Vagina (tissue), 2 donors: ENCODE measurements at regions not wholly inside any gene's neighbourhood (a gene's known extent, or its start where the extent isn't known, plus 50 kb on each side); places are given as distances from the start of the nearest gene placed in this dataset.
A peak's percentile ranks its signal among the peaks of the same experiment; 100 is the strongest.

Experiments used
- DNase-seq, 2 donors: peaks; one replicate each; pipeline ENCODE4 v3.0.0-alpha.2; 2017; ENCODE audit errors: extremely low spot score in 2 of 2
- H3K27ac ChIP-seq: fragments of 200-600 bp; sonication (generic); one replicate; pipeline ENCODE4 v1.5.1; 2019
- H3K27me3 ChIP-seq: fragments of 200-600 bp; sonication (generic); one replicate; pipeline ENCODE4 v1.5.1; 2019
- H3K36me3 ChIP-seq, 2 donors: fragments of 200-600 bp; sonication (generic); one replicate each; pipeline ENCODE4 v1.5.1; 2017 to 2019
- H3K4me1 ChIP-seq: fragments of 200-600 bp; sonication (generic); one replicate; pipeline ENCODE4 v1.5.1; 2019
- H3K4me3 ChIP-seq, 2 donors: fragments of 200-600 bp; sonication (generic); 1 replicate in 1 of 2; 2 replicates in 1 of 2; pipeline ENCODE4 v1.5.1; 2016 to 2019
- H3K9me3 ChIP-seq: fragments of 200-600 bp; sonication (generic); one replicate; pipeline ENCODE4 v1.5.1; 2019
- POLR2A ChIP-seq, 2 donors: fragments of 450-650 bp; IDR thresholded peaks; one replicate each; pipeline ENCODE4 v1.6.1; 2017; ENCODE audit warnings: antibody characterized with exemption in 2 of 2, mild to moderate bottlenecking in 2 of 2, moderate library complexity in 2 of 2
- POLR2AphosphoS5 ChIP-seq, 2 donors: sonication (generic); formaldehyde crosslinking; IDR thresholded peaks; one replicate each; pipeline ENCODE4 v1.9.0; 2017; ENCODE audit warnings: antibody characterized with exemption in 2 of 2, mild to moderate bottlenecking in 2 of 2, low read depth in 1 of 2; ENCODE audit not compliant: insufficient read depth in 1 of 2
- intact Hi-C: fragments of 100-400 bp; cut with DNase I; formaldehyde crosslinking; loops from one replicate; pipeline ENCODE4 v1.15.1; 2023
- TF ChIP-seq, protein P1 (sequence below), 3 experiments: fragments of 450-650 bp in 2 of 3; fragments of 200-600 bp in 1 of 3; sonication (generic) in 1 of 3; IDR thresholded peaks; one replicate each; pipeline ENCODE4 v1.5.1; 2017 to 2019; ENCODE audit warnings: antibody characterized with exemption in 3 of 3, mild to moderate bottlenecking in 2 of 3, moderate library complexity in 2 of 3

- peaks cover 47% of the 10 kb centered on the region for H3K4me1 ChIP-seq
- no peaks in the 10 kb centered on the region for H3K36me3 ChIP-seq
- intact Hi-C loops: no loop called here
- TF ChIP-seq POLR2AphosphoS5 (IDR thresholded peaks at IDR 0.05; ENCODE audit: insufficient read depth in 1 of 2, low read depth in 1 of 2): no peak
- TF ChIP-seq POLR2A (IDR thresholded peaks at IDR 0.05): no peak
- TF ChIP-seq, protein P1, sequence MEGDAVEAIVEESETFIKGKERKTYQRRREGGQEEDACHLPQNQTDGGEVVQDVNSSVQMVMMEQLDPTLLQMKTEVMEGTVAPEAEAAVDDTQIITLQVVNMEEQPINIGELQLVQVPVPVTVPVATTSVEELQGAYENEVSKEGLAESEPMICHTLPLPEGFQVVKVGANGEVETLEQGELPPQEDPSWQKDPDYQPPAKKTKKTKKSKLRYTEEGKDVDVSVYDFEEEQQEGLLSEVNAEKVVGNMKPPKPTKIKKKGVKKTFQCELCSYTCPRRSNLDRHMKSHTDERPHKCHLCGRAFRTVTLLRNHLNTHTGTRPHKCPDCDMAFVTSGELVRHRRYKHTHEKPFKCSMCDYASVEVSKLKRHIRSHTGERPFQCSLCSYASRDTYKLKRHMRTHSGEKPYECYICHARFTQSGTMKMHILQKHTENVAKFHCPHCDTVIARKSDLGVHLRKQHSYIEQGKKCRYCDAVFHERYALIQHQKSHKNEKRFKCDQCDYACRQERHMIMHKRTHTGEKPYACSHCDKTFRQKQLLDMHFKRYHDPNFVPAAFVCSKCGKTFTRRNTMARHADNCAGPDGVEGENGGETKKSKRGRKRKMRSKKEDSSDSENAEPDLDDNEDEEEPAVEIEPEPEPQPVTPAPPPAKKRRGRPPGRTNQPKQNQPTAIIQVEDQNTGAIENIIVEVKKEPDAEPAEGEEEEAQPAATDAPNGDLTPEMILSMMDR (IDR thresholded peaks at IDR 0.05): no peak
- no peak for DNase-seq
- H3K27ac ChIP-seq: no peak overlapping the region
- no peaks in the 10 kb centered on the region for H3K9me3 ChIP-seq
- H3K27me3 ChIP-seq: no peaks in the 10 kb centered on the region
- H3K4me3 ChIP-seq: no peak overlapping the region
Observed at GRCh38 chr2:43119303-43119702, 107.1 kb downstream of the ZFP36L2 start.

GRCh38 chr2:43117521-43118143, 108.8 kb downstream of the ZFP36L2 start:
- H3K27me3 ChIP-seq: no peaks in the 10 kb centered on the region
- no peaks in the 10 kb centered on the region for H3K9me3 ChIP-seq
- H3K27ac ChIP-seq: peak overlapping the region; percentile 54
- H3K36me3 ChIP-seq: no peaks in the 10 kb centered on the region
- H3K4me3 ChIP-seq: no peak overlapping the region
- peaks cover 37% of the 10 kb centered on the region for H3K4me1 ChIP-seq
- no peak for DNase-seq
- TF ChIP-seq POLR2AphosphoS5 (IDR thresholded peaks at IDR 0.05; ENCODE audit: insufficient read depth in 1 of 2, low read depth in 1 of 2) (peak in 1 of 2 donors; percentile 36), POLR2A (IDR thresholded peaks at IDR 0.05) (no peak)
- intact Hi-C loops: no loop called here

DNA sequence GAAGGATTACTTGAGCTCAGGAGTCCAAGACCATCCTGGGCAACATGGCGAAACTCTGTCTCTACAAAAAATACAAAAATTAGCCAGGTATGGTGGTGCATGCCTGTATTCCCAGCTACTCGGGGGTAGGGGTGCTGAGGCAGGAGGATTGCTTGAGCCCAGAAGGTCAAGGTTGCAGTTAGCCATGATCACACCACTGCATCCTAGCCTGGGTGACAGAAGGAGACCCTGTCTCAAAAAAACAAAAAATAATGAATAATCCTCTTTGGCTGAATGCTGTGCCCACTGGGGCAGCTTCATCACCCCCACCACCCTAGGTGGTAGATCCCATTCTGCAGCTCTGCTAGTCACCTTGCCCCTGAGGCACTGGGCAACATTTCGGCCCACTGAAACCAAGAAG, 109.4 kb downstream of the ZFP36L2 start:
- Histone ChIP-seq H3K9me3 (no peaks in the 10 kb centered on the region), H3K27me3 (no peaks in the 10 kb centered on the region), H3K4me1 (peaks cover 31% of the 10 kb centered on the region), H3K36me3 (no peaks in the 10 kb centered on the region), H3K4me3 (no peak overlapping the region), H3K27ac (peak overlapping the region; percentile 54)
- TF ChIP-seq POLR2AphosphoS5 (IDR thresholded peaks at IDR 0.05; ENCODE audit: insufficient read depth in 1 of 2, low read depth in 1 of 2): no peak
- TF ChIP-seq, protein P1 (IDR thresholded peaks at IDR 0.05): no peak
- no peak for TF ChIP-seq POLR2A (IDR thresholded peaks at IDR 0.05)
- DNase-seq: no peak
- intact Hi-C loops: no loop called here

DNA sequence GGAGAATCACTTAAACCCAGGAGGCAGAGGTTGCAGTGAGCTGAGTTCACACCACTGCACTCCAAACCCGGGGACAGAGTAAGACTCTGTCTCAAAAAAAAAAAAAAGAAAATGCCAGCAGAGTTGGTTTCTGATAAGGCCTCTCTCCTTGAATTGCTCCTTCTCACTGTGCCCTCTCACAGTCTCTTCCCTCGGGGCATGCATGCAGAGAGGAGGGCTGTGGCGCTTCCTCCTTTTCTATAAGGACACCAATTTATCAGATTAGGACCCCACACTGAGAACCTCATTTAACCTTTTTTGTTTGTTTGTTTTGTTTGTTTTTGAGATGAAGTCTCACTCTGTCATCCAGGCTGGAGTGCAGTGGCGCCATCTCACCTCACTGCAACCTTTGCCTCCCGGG, 110.5 kb downstream of the ZFP36L2 start:
- peak overlapping the region; percentile 0 for H3K27ac ChIP-seq
- H3K4me1 ChIP-seq: peaks cover 20% of the 10 kb centered on the region
- no peaks in the 10 kb centered on the region for H3K36me3 ChIP-seq
- H3K27me3 ChIP-seq: no peaks in the 10 kb centered on the region
- intact Hi-C loops: no loop called here
- H3K4me3 ChIP-seq: no peak overlapping the region
- DNase-seq: no peak
- TF ChIP-seq, protein P1 (IDR thresholded peaks at IDR 0.05): no peak
- TF ChIP-seq POLR2AphosphoS5 (IDR thresholded peaks at IDR 0.05; ENCODE audit: insufficient read depth in 1 of 2, low read depth in 1 of 2) (no peak), POLR2A (IDR thresholded peaks at IDR 0.05) (no peak)
- H3K9me3 ChIP-seq: no peaks in the 10 kb centered on the region

DNA sequence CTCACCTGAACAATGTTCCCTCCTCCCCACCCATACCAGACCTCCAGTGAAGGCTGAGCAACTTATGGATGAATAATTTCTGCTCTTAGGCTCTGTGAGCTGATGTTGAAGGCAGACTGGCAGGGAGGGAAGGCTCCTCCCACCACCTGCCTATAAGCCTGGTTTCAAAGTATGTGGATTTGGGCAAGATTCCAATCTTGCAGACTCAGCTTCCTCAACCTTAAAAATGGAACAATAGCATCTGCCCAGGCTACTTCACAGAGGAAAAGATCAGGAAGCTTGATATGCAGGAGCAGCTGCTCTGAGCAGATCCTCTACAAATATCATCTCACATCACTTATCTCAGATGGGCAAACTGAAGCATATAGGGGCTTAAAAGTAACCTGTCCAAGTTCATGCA, 112.2 kb downstream of the ZFP36L2 start:
- H3K27me3 ChIP-seq: no peaks in the 10 kb centered on the region
- no peak overlapping the region for H3K4me3 ChIP-seq
- no peak for DNase-seq
- H3K27ac ChIP-seq: no peak overlapping the region
- TF ChIP-seq, protein P1 (IDR thresholded peaks at IDR 0.05): no peak
- TF ChIP-seq POLR2AphosphoS5 (IDR thresholded peaks at IDR 0.05; ENCODE audit: insufficient read depth in 1 of 2, low read depth in 1 of 2): no peak
- no peak for TF ChIP-seq POLR2A (IDR thresholded peaks at IDR 0.05)
- no peaks in the 10 kb centered on the region for H3K9me3 ChIP-seq
- H3K4me1 ChIP-seq: peaks cover 35% of the 10 kb centered on the region
- intact Hi-C loops: no loop called here
- H3K36me3 ChIP-seq: no peaks in the 10 kb centered on the region
